Fibroblast of skin of left quadriceps (primary cell): ENCODE measurements at regions not wholly inside any gene's neighbourhood (a gene's known extent, or its start where the extent isn't known, plus 50 kb on each side); places are given as distances from the start of the nearest gene placed in this dataset.

Experiments
- DNase-seq, 2 experiments: peaks; one replicate each; pipeline ENCODE4 v3.0.0-alpha.2; 2013; ENCODE audit warnings: low read depth in 2 of 2

DNA sequence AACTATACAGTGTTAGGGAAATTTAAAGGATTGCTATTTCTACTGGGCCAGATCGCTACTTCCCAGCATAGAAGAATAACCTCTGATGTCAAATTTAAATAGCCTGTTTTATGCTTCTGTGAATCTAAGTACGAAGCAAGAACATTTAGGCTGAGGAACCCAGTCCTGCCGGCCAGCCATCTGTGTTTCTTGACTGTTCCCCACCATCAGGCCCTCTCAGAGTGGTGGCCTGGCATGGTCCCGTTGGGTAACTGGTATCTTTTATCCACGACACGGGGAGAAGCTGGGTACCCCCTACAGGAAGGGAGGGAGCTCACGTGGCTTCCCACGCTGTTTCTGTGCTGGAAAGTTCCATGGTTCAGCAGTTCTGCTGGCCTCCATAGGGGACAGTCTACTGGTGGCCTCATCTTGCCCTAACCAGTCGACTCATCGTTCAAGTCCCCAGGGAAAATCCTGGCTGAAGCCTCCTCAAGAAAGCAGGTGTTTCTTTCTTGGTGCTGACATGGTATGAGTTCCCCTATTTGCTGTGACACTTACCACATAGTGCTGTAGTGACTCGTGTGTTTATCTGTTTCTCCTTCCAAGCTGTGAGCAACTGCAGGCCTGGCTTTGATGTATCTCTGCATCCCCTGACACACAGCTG is 201.7 kb upstream of the NLRP1 start:
- no peak for DNase-seq

GRCh38 chr17:5786510-5786875 is 202.2 kb upstream of the NLRP1 start:
- no peak for DNase-seq

- no peak for DNase-seq
Observed at GRCh38 chr17:5788266-5788900, 204.1 kb upstream of the NLRP1 start.

- DNase-seq: no peak
Observed at GRCh38 chr17:5789528-5789927, 205.2 kb upstream of the NLRP1 start.

DNA sequence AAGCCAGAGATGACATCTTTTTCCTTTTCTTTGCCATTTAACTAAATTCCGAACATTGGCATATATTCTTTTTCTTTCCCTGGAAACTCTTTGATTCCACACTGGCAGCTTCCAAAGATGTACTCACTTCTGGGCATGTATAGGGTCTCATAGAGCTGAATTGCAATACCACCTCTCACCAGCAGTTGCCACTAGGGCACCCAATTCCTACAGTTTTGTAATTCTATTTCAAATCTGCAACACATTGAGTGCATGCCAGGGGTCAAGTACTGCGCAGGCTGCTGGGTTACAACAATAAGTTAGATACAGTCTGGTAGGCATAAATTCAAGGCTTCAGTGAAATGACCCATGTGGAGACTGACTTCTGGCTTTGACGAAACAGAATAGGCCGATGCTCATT is 208.8 kb upstream of the NLRP1 start:
- DNase-seq: no peak

DNA sequence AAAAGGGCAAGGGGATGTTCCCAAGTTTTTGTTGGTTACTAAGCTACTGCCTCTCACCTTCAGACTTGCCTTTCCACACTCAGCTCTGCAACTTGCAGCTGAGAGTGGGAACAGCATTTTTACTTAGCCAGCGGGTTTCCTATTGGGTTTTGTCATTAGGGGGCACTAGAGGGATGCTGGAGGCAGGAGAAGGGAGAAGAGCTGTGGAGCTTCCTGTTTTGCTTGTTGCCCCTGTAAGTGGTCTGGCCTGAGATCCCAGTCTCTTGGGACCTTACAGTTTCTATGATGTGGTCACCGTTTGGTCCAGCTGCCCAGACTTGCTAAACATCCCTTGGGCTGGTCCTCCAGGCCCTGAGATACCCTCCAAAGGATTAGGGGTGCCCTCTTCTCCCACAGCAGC is 209.6 kb upstream of the NLRP1 start:
- DNase-seq: no peak

- DNase-seq: no peak
Observed at GRCh38 chr17:5794385-5794784, 210.1 kb upstream of the NLRP1 start.

- no peak for DNase-seq
Observed at GRCh38 chr17:5794881-5795506, 210.7 kb upstream of the NLRP1 start.

DNA sequence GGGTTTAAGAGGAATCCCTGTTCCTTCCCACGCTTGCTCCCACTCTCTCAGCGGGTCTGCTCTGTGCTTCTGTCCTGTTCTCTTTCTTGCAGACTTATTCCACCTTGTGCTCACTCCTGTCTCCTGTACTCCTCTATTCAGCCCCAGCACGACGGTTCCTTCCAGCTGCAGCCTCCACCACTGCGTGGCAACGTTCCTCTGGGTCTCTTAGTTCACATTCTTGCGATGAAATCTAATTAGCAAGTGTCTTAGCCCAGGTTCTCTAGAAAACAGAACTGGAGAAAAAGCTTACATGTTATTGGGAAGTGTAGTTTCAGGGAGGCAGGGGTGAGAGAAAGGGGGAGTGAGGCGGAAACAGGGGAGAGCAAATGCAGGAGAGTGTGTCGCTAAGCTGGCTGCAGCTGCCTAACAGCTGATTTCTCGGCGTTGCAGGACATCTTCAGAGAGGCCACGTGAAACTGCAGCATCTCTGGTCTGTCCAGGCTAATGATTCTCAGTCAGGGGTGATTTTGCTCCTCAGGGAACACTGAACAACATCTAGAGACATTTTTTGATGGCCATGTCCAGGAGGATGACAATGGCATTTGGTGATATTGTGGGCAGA is 213.2 kb upstream of the NLRP1 start:
- DNase-seq: no peak

DNA sequence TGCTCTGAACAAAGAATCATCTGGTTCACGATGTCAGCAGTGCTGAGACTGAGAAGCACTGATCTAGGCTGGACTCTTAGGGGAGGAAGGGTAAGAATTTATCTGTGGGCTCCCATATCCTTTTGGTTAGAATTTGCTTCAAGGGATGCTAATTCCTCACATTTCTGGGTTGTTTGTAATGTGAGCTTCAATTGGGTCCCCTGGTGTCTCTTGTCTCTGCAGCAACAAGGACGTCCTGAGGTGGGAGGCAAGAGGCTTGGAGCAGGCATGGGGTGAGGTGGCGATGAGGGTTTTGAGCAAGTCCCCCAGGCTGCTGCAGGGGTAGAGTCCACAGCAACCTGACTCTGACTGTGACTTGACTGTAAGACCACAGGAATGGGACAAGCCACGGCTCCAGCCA is 213.8 kb upstream of the NLRP1 start:
- no peak for DNase-seq

- DNase-seq: no peak
Observed at GRCh38 chr17:5800131-5800530, 215.8 kb upstream of the NLRP1 start.

DNA sequence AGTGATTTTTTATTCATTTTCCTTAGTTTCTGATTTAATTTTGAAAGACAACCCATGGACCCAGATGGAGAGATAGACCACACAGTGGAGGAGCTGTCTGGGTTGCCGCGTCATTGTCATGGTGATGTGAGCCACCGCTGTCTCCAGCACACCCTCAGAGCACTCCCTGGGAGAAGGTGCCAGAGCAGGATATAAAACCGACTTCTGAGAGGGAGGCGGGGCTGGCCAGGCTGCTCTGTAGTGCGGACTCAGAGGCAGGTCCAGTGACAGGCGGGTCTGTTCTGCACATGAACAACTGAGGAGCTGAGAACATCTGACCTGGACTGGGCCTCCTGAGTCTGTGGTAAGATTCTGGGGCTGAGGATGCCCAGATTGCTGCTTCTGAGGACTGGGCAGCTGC is 216.3 kb upstream of the NLRP1 start:
- no peak for DNase-seq

- no peak for DNase-seq
Observed at GRCh38 chr17:5804251-5804650, 219.9 kb upstream of the NLRP1 start.

- no peak for DNase-seq
Observed at GRCh38 chr17:5809056-5809455, 224.7 kb upstream of the NLRP1 start.

DNA sequence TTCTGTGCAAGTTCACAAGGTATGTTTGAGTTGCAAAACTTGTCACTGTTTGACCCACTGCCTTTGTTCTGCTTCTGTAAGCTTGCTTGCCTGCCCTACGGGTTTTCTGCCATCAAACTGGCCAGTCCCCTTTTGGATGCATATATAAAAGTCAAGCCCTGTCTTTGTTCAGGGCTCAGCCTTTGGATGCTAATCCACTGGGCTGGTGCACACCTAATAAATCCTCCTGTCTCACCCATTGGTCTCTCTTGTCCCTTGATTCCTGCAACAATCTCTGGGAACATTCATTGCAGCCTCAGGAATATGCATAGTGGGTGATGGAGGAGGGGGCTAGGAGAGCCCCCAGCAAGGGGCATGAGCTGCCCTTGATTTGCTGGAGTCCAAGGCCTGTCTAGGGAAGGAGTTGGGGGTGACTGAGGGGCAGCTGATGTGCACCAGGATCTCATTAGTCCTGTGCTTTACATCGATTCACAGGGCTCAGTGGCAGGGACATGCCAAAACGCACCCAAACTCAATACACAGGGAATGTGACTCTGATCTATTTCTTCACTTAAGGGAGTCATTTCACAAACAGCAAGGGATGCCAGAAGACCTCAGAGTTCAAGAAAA is 225.4 kb upstream of the NLRP1 start:
- no peak for DNase-seq

DNA sequence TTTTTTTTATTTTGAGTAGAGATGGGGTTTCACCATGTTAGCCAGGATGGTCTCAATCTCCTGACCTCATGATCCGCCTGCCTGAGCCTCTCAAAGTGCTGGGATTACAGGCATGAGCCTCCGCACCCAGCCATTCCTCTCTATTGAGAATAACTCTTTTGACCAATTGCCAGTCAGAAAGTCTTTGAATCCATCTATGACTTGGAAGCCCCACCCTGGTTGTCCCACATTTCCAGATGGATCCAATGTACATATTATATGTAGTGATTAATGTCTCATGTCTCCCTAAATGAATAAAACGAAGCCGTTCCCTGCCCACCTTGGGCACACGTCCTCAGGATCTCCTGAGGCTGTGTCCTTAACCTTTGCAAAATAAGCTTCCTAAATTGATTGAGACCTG is 228.3 kb upstream of the NLRP1 start:
- DNase-seq: no peak

DNA sequence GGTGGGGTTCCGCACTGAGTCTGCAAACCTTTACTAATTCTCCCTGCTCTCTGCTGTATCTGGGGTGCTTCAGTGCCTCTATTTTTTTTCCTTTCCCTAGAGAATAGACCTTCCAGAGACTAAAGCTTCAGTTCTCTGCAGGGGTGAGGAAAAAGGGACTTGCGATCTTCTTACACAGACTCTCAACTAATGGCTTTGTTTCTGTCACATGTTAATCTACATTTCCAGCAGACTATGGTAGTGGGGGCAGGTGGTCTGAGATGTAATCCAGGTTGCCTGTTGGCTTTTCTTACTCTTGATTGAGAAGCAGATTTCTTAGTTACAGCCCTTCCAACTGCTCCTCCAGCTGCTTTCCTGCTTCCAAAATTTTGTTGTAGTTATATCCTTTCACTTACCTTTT is 229.0 kb upstream of the NLRP1 start:
- no peak for DNase-seq

- no peak for DNase-seq
Observed at GRCh38 chr17:5815396-5815795, 231.1 kb upstream of the NLRP1 start.

DNA sequence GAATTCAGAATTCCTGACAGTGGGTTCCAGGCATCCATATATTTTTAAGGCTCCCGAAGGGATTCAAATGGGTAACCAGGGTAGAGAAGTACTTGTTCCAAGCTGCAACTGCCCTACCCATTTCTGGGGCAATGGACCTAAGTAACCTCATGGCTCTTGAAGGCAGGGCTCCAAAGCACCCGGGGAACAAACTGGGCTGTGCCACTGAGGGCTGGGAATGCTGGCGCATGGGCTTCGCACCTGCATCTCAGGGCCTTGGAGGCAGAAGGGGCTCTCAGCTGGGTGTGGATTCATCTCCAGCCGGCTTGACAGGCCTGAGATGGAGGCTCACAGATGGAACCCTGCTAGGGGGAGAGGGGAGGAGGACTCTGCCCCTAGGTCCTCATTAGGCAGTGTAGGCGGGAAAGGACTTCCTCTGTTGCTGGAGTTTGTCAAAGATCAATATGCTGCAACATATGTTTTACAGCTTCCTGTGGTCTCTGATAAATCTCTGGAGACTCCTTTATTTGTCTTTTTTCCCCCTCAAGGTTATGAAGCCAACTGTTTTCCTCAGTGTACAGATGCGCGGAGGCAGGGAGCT is 232.3 kb upstream of the NLRP1 start:
- no peak for DNase-seq

DNA sequence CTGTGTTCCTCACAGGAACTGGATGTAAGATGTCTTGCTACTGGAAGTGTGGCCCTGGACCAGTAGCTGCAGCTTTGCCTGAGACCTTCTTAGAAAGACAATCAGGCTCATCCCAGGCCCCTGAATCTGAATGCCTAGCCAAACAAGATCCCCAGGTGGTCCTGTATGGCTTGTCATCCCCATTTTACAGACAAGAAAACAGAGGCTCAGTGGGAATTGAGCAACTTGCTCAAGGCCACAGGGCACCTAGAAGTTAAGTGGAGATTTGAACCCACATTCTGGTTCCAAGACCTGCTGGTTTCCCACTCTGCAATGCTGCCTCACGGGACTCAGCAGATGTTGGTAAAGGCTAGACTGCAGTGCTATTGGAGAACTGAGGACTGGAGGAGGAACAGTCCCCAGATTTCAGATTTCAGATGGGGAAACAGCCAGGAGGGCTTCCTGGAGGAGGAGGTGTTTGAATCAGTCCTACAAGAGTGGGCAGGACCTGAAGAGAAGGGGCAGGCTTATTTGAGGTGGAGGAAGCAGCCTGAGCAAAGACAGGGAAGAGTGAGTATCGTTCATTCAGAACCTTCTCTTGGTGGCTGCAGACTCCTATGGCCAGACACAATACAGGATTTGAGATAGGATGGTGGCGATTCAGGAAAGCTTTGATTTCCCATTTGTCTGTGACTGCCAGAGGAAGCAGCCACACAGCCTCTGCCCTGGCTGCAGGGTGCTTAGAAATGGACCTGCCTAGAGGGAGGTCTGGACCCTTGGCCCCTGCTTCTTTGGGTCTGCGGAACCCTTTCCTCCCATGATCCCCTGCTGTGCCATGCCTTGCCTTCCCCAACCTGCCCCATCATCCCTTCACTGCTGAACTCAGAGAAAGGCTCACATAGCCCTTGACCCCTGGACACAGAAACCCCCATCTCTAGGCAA is 233.4 kb upstream of the NLRP1 start:
- no peak for DNase-seq

- no peak for DNase-seq
Observed at GRCh38 chr17:5819396-5819795, 235.1 kb upstream of the NLRP1 start.
